22Rv1 (cell line): ENCODE measurements at regions not wholly inside any gene's neighbourhood (a gene's known extent, or its start where the extent isn't known, plus 50 kb on each side); places are given as distances from the start of the nearest gene placed in this dataset.

Experiments used
- CTCF ChIP-seq: fragments of 450-650 bp; IDR thresholded peaks from 2 replicates; pipeline ENCODE4 v1.5.1; 2017; ENCODE audit warnings: mild to moderate bottlenecking
- ZFX ChIP-seq: fragments of 450-650 bp; IDR thresholded peaks from 2 replicates; pipeline ENCODE4 v1.6.1; 2017; ENCODE audit warnings: antibody characterized with exemption, borderline replicate concordance

DNA sequence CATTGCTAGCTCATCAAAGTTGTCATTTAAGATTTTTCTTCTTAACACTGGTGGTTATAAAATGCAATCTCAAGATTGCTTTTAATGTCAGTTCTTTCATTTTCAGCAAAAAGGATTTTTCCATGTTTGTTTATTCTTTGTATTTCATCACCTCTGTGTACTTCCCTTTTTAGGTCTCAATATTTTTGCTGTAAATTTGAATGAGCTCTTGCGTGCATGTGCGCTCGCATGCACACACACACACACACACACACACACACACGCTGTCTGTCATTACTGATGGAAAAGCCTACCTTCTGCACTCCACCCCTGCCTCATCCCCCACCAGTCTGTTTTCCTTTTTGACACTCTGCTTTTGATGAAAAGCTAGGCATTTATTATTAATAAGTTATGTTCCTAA lies 85.3 kb upstream of the FYN start:
- TF ChIP-seq CTCF (no peak), ZFX (no peak)
